NCI-H128 (cell line): ENCODE measurements at regions not wholly inside any gene's neighbourhood (a gene's known extent, or its start where the extent isn't known, plus 50 kb on each side); places are given as distances from the start of the nearest gene placed in this dataset.
"Not testable (repeated sequence)": the region's sequence is repeated elsewhere in the genome, so short reads cannot be mapped to it uniquely, and the experiment has no call there.

ENCODE experiments used
- DNase-seq: peaks from one replicate; lab custom pipeline; 2025; ENCODE audit not compliant: unreplicated experiment; lab: John Stamatoyannopoulos, UW

DNA sequence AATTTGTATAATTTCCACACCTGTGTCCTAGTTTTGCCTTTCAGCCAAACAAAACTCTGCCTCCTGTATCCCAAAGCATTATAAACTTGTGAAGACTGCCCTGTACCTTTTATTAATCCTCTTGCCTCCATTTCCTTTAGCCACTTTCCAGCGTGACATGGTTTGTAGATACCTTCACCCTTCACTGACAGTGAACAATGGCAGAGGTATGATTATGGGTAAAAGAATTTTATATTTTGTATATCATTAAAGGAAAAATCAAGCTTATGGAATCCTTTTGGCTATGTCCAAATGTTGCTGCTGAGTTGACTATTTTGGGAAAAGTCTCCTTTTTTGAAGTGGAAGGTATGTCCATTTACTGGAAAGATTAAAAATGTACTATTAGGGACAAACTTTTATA lies 251.7 kb downstream of the HNMT start:
- no peak for DNase-seq

DNA sequence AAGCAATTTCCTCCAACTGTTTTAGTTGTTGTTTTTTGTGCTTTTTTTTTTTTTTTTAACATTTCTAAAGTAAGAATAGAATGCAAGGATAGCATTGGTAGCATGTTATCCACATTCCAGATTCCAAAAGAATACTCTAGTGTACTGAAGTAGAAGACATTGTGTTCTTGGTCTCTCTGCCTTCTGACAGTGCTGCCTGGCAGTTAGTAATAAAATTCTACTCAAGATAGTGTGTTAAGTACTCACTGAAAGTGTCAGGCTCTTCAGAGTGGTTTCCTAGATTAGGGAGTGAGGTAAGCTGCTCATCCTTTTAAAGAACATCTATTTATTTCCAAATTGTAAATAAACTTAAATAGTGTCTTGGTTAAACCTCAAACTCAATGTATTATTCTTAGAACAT lies 253.7 kb downstream of the HNMT start:
- no peak for DNase-seq

- DNase-seq, result no peak
Observed at GRCh38 chr2:138218397-138218796, 254.1 kb downstream of the HNMT start.

DNA sequence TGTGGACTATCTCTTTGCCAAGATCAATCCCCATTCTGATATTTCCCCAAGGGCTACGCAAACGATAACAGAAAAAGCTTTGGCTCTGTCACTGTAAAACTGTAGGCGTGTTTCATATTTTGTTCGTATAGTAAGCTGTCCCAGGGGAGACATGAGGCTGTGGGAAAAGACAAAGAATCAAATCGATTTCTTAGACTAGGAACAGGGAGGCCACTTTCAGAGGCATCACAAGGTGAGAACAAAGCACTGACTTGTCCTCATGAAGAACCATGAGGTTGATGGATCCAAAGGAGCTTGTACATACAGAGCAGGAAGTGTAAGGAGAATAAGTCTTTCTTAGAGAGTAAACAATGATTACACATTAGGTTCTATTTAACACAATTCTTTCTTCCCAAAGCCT lies 255.7 kb downstream of the HNMT start:
- DNase-seq, result no peak

- DNase-seq, result no peak
Observed at GRCh38 chr2:138221358-138221757, 257.1 kb downstream of the HNMT start.

- no peak for DNase-seq
Observed at GRCh38 chr2:138223319-138223718, 259.0 kb downstream of the HNMT start.

- no peak for DNase-seq
Observed at GRCh38 chr2:138227195-138227594, 262.9 kb downstream of the HNMT start.

GRCh38 chr2:138228101-138228500 lies 263.8 kb downstream of the HNMT start:
- DNase-seq, result no peak

DNA sequence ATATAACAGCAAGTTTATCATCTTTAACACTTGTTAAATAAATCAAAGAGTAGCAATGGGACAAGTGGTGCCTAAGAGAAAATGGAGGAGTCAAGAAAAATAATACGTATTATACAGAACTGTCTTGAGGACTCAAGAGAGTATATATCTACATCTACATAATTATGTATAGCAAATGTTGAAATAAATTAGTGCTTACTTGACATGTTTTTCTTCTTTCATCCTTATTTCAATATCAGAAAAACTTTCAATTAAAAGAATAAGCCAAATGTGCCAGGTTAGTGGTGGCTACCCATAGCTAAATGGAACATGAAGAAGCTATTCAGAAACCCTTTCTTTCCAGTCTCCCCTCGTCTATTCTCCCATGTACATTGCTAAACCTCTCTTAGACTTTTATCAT lies 267.3 kb upstream of the SPOPL start:
- no peak for DNase-seq

- no peak for DNase-seq
Observed at GRCh38 chr2:138235041-138235440, 266.5 kb upstream of the SPOPL start.

GRCh38 chr2:138236142-138236541 lies 265.4 kb upstream of the SPOPL start:
- no peak for DNase-seq

DNA sequence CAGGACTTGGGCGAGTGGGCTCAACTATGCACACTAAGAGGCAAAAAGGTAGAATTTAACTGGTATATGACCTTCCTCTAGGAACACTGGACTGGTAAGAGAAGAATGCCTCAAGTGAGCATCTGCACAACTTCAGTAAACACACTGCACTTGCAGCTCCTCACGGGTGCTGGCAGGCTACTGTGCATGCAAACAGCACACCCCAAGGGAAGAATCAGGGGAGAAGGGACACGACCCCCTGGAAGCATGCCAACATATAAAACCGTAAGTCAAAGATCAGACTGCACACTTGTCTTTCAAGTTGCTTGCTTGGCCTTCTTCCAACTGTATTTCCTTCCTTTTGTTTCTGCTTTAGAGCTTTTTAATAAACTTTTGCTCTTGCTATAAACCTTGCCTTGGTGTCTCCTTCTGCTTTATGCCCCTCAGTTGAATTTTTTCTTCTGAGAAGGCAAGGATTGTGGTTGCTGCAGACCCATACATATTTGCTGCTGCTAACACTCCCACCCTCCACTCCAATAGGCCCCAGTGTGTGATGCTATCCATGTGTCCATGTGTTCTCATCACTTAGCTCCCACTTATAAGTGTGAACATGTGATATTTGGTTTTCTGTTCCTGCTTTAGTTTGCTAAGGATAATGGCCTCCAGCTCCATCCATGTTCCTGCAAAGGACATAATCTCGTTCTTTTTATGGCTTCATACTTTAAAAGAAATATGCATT lies 263.7 kb upstream of the SPOPL start:
- no peak for DNase-seq

DNA sequence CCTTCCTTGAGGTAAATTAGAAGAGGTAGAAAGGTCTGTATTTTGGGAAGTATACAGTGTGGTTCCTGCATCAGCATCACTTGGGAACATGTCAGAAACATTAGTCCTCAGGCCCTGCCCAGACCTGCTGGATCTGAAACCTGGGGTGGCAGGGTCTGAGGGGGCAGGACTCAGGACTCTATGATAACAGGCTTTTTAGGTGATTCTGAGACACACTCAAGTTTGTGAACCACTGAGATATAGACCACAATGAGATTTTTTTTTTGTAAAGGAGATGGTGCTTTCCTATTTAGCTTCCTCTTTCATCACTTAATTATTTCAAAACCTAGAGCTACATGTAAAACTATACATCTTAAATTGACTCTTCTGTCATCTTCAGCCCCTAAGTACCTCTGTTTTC lies 262.7 kb upstream of the SPOPL start:
- no peak for DNase-seq

DNA sequence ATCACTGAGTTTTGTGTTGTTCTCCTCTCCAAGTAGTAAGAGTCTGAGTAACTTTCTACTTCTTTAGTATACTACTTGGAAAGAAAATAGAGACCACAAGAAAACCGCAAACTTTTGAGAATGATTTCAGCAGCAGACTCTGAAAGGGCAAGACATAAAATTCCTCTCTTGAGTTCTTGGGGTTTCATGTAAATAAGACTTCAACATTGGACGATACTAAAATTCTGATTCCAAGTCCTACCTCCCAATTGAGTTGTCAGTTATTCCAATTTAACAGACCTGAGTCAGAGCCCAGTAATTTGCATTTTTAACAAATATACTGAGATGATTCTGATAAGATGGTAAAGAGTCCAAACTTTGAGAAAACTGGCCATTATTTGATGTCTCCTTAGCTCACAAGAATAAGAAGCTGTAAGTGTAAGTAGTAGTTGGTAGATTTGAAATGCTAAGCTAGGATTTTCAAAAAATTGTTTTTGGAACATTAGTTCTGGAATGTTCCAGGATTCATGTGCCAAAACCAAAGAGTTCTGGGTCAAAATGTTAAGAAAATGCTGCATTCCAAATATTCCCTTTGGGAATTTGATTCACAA lies 261.6 kb upstream of the SPOPL start:
- DNase-seq, result no peak

DNA sequence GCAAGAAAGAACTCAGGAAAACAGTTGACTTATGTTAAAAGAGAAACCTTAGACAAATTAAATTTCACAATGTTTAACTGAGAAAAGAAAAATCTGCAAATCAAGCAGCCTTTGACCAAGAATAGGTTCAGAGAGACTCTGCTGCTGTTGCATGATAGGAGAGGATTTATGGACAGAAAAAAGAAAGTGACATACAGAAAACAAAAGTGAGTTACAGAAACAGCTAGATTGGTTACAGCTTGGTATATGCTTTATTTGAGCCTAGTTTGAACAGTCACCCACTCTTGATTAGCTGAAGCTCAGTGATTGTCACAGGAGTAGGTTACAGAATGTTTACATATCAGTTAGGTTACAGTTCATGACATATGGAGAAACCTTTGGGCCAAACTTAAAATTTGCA lies 258.2 kb upstream of the SPOPL start:
- no peak for DNase-seq

DNA sequence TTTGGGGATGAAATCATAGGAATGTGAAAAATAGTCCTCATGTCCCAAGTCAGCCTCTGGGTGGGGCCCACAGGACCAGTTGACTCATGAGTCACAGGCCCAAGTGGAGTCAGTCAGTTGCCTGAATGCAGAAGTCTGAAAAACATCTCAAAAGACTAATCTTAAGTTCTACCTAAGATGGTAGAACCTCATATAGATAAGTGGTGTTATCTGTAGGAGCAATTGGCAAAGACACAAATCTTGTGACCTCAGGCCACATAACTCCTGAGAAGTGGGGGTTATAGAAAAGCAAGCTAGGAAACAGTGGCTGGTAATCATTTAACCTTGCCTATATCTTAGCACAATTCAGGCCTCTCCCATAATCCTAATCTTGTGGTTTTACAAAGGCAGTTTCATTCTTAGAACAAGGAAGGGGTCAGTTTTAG lies 257.1 kb upstream of the SPOPL start:
- no peak for DNase-seq

- DNase-seq, result no peak
Observed at GRCh38 chr2:138245310-138245709, 256.3 kb upstream of the SPOPL start.

- DNase-seq, result no peak
Observed at GRCh38 chr2:138247302-138247701, 254.3 kb upstream of the SPOPL start.

GRCh38 chr2:138249207-138249606 lies 252.4 kb upstream of the SPOPL start:
- DNase-seq, result no peak

GRCh38 chr2:138250843-138251320 lies 250.7 kb upstream of the SPOPL start:
- not testable (repeated sequence) for DNase-seq

DNA sequence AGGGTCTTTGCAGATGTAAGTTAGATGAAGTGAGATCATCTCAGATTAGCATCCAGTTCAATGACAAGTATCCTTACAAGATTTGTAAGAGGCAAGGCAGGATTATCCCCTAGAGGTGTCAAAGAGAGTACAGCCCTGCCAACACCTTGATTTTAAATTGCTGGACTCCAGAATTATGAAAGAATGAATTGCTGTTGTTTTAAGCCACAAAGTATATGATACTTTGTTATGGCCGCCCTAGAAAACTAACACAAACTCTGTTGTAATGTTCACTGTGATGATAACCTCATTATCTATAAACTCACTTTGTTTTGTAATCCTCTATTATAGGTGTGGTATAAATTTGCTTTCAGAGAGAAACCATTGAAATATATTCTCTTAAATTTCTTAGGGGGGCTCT lies 249.0 kb upstream of the SPOPL start:
- no peak for DNase-seq

DNA sequence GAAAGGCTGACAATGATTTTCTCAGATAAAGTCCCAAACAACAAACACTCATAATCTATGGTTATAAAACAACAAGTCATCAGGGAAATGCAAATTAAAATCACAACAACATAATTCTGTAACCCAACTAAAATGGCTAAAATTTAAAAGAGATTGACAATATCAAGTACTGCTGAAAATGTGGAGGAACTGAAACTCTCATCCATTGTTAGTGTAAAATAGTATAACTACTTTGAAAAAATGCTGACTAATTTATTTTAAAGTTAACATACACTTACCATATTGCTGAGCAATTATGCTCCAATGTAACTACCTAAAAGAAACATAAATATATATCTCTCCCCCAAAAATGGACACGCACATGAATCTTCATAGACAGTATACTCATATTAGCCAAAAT lies 245.9 kb upstream of the SPOPL start:
- no peak for DNase-seq
